HepG2 (cell line): ENCODE measurements at regions not wholly inside any gene's neighbourhood (a gene's known extent, or its start where the extent isn't known, plus 50 kb on each side); places are given as distances from the start of the nearest gene placed in this dataset.

Experiments
- CCDC6 ChIP-seq: sonication (generic); formaldehyde crosslinking; IDR thresholded peaks from 2 replicates; pipeline ENCODE4 v1.8.1; 2022; ENCODE audit warnings: mild to moderate bottlenecking, missing genetic modification reagents, moderate library complexity
- DPF2 ChIP-seq: sonication (generic); formaldehyde crosslinking; IDR thresholded peaks from 2 replicates; pipeline ENCODE4 v1.4.0; 2020; ENCODE audit warnings: mild to moderate bottlenecking, low read depth, missing genetic modification reagents, borderline replicate concordance
- FOXC1 ChIP-seq: sonication (generic); formaldehyde crosslinking; IDR thresholded peaks from 2 replicates; pipeline ENCODE4 v1.8.0; 2022; ENCODE audit warnings: mild to moderate bottlenecking, missing genetic modification reagents, borderline replicate concordance
- HMG20B ChIP-seq: conservative IDR thresholded peaks from 2 replicates; pipeline ENCODE4 v1.6.1; 2016; ENCODE audit warnings: missing genetic modification reagents, missing compliant biosample characterization
- IKZF4 ChIP-seq: sonication (generic); formaldehyde crosslinking; IDR thresholded peaks from 2 replicates; pipeline ENCODE4 v1.5.1; 2020; ENCODE audit warnings: borderline replicate concordance, mild to moderate bottlenecking, low read depth, missing genetic modification reagents; ENCODE audit errors: not compliant biosample characterization
- ISL2 ChIP-seq: sonication (generic); formaldehyde crosslinking; IDR thresholded peaks from 2 replicates; pipeline ENCODE4 v1.5.0; 2020; ENCODE audit warnings: missing genetic modification reagents
- MAZ ChIP-seq, 2 experiments: sonication (generic) in 1 of 2; formaldehyde crosslinking in 1 of 2; IDR thresholded peaks; 2 replicates each; pipeline versions ENCODE4 v1.5.0 to v1.6.1; 2012 to 2020; ENCODE audit warnings: low read depth in 2 of 2, mild to moderate bottlenecking in 2 of 2, borderline replicate concordance in 1 of 2, improper control_type of control experiment in 1 of 2, low read length in 1 of 2, missing genetic modification reagents in 1 of 2, moderate library complexity in 1 of 2
- NKX3-1 ChIP-seq: sonication (generic); formaldehyde crosslinking; IDR thresholded peaks from 2 replicates; pipeline ENCODE4 v1.5.0; 2020; ENCODE audit warnings: missing genetic modification reagents
- PHF20 ChIP-seq: sonication (generic); formaldehyde crosslinking; IDR thresholded peaks from 2 replicates; pipeline ENCODE4 v1.5.0; 2020; ENCODE audit warnings: mild to moderate bottlenecking, missing genetic modification reagents
- RXRB ChIP-seq: IDR thresholded peaks from 2 replicates; pipeline ENCODE4 v1.6.1; 2016; ENCODE audit warnings: borderline replicate concordance, missing genetic modification reagents, missing compliant biosample characterization
- SIX1 ChIP-seq: sonication (generic); formaldehyde crosslinking; IDR thresholded peaks from 2 replicates; pipeline ENCODE4 v1.4.0; 2020; ENCODE audit warnings: missing genetic modification reagents, borderline replicate concordance
- XBP1 ChIP-seq: sonication (generic); formaldehyde crosslinking; IDR thresholded peaks from 2 replicates; pipeline ENCODE4 v1.5.0; 2020; ENCODE audit warnings: missing genetic modification reagents
- ZNF136 ChIP-seq: sonication (generic); formaldehyde crosslinking; IDR thresholded peaks from 2 replicates; pipeline ENCODE4 v1.8.1; 2022; ENCODE audit warnings: low read depth, mild to moderate bottlenecking, moderate library complexity, missing genetic modification reagents
- ZNF263 ChIP-seq: sonication (generic); formaldehyde crosslinking; IDR thresholded peaks from 2 replicates; pipeline ENCODE4 v1.4.0; 2020; ENCODE audit warnings: missing genetic modification reagents
- ZNF264 ChIP-seq: sonication (generic); formaldehyde crosslinking; IDR thresholded peaks from 2 replicates; pipeline ENCODE4 v1.4.0; 2020; ENCODE audit warnings: missing genetic modification reagents
- ZNF616 ChIP-seq: sonication (generic); formaldehyde crosslinking; IDR thresholded peaks from 2 replicates; pipeline ENCODE4 v1.5.0; 2020; ENCODE audit warnings: low read depth, mild to moderate bottlenecking, missing genetic modification reagents
- ZNF781 ChIP-seq: sonication (generic); formaldehyde crosslinking; IDR thresholded peaks from 2 replicates; pipeline ENCODE4 v1.5.1; 2020; ENCODE audit warnings: borderline replicate concordance, mild to moderate bottlenecking, missing genetic modification reagents; ENCODE audit errors: not compliant biosample characterization
- ZNF790 ChIP-seq: sonication (generic); formaldehyde crosslinking; IDR thresholded peaks from 2 replicates; pipeline ENCODE4 v1.8.0; 2022; ENCODE audit warnings: missing genetic modification reagents, mild to moderate bottlenecking, borderline replicate concordance
- TF ChIP-seq, protein P1 (sequence below): sonication (generic); formaldehyde crosslinking; IDR thresholded peaks from 2 replicates; pipeline ENCODE4 v1.4.0; 2020; ENCODE audit warnings: missing genetic modification reagents; ENCODE audit errors: not compliant biosample characterization
- TF ChIP-seq, protein P2 (sequence below), 2 experiments: sonication (generic) in 1 of 2; formaldehyde crosslinking in 1 of 2; IDR thresholded peaks; 2 replicates each; pipeline versions ENCODE4 v1.5.1 to v1.6.1; 2011 to 2020; ENCODE audit warnings: borderline replicate concordance in 1 of 2, low read depth in 1 of 2, low read length in 1 of 2, mild to moderate bottlenecking in 1 of 2, missing genetic modification reagents in 1 of 2, moderate library complexity in 1 of 2
- TF ChIP-seq, protein P3 (sequence below): sonication (generic); formaldehyde crosslinking; IDR thresholded peaks from 2 replicates; pipeline ENCODE4 v1.8.0; 2022; ENCODE audit warnings: missing genetic modification reagents, mild to moderate bottlenecking, moderate library complexity, borderline replicate concordance
- TF ChIP-seq, protein P4 (sequence below): sonication (generic); formaldehyde crosslinking; IDR thresholded peaks from 2 replicates; pipeline ENCODE4 v1.4.0; 2020; ENCODE audit warnings: missing genetic modification reagents
- TF ChIP-seq, protein P5 (sequence below): sonication (generic); formaldehyde crosslinking; conservative IDR thresholded peaks from 2 replicates; pipeline ENCODE4 v1.5.0; 2020; ENCODE audit warnings: missing genetic modification reagents

DNA sequence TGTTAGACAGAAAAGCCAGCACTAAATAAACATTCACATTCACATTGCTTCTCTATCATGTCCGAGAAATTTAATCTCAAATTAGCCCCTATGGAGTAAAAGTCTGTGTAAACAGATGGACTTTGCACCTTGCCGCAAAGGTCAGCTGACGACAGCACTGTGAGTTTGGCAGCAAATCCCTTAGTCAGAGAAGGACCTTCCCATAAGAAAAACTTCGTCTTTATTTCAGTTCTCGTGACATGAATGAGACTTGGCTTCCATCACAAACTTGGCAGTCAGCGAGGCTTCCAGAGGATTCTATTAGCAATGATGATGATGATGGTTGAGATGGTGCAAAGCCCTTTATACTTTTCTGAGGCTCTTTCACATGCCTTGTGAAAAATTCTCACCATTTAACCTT is 133.7 kb upstream of the IFNGR1 start (continued):
- TF ChIP-seq, protein P1, sequence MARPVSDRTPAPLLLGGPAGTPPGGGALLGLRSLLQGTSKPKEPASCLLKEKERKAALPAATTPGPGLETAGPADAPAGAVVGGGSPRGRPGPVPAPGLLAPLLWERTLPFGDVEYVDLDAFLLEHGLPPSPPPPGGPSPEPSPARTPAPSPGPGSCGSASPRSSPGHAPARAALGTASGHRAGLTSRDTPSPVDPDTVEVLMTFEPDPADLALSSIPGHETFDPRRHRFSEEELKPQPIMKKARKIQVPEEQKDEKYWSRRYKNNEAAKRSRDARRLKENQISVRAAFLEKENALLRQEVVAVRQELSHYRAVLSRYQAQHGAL: no peak
- TF ChIP-seq ZNF263 (CRISPR knock-in tag) (no peak), PHF20 (CRISPR knock-in tag) (no peak), SIX1 (CRISPR knock-in tag) (no peak), IKZF4 (CRISPR knock-in tag) (no peak), ZNF781 (CRISPR knock-in tag) (no peak), ZNF264 (peak; percentile 35; the same call in 1 of the 2 replicates), NKX3-1 (no peak; the same call in 1 of the 2 replicates), ZNF790 (no peak), ZNF616 (CRISPR knock-in tag) (no peak), DPF2 (no peak), HMG20B (CRISPR knock-in tag) (peak; percentile 61; the same call in 1 of the 2 replicates), RXRB (CRISPR knock-in tag) (peak; percentile 62), ISL2 (CRISPR knock-in tag) (peak; percentile 54), CCDC6 (CRISPR knock-in tag) (no peak), FOXC1 (CRISPR knock-in tag) (no peak), MAZ (IDR thresholded peaks at IDR 0.05; ENCODE audit: borderline replicate concordance, low read depth, low read length) (no peak), MAZ (CRISPR knock-in tag; IDR thresholded peaks at IDR 0.05; ENCODE audit: low read depth) (no peak), ZNF136 (no peak), XBP1 (CRISPR knock-in tag) (no peak)
- TF ChIP-seq, protein P2, sequence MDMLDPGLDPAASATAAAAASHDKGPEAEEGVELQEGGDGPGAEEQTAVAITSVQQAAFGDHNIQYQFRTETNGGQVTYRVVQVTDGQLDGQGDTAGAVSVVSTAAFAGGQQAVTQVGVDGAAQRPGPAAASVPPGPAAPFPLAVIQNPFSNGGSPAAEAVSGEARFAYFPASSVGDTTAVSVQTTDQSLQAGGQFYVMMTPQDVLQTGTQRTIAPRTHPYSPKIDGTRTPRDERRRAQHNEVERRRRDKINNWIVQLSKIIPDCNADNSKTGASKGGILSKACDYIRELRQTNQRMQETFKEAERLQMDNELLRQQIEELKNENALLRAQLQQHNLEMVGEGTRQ (IDR thresholded peaks at IDR 0.05; ENCODE audit: low read depth, low read length): peak; percentile 69
- TF ChIP-seq, protein P2 (CRISPR knock-in tag; IDR thresholded peaks at IDR 0.05; ENCODE audit: borderline replicate concordance): peak; percentile 32; the same call in 1 of the 2 replicates
- TF ChIP-seq, protein P3, sequence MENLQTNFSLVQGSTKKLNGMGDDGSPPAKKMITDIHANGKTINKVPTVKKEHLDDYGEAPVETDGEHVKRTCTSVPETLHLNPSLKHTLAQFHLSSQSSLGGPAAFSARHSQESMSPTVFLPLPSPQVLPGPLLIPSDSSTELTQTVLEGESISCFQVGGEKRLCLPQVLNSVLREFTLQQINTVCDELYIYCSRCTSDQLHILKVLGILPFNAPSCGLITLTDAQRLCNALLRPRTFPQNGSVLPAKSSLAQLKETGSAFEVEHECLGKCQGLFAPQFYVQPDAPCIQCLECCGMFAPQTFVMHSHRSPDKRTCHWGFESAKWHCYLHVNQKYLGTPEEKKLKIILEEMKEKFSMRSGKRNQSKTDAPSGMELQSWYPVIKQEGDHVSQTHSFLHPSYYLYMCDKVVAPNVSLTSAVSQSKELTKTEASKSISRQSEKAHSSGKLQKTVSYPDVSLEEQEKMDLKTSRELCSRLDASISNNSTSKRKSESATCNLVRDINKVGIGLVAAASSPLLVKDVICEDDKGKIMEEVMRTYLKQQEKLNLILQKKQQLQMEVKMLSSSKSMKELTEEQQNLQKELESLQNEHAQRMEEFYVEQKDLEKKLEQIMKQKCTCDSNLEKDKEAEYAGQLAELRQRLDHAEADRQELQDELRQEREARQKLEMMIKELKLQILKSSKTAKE (CRISPR knock-in tag): no peak
- TF ChIP-seq, protein P4, sequence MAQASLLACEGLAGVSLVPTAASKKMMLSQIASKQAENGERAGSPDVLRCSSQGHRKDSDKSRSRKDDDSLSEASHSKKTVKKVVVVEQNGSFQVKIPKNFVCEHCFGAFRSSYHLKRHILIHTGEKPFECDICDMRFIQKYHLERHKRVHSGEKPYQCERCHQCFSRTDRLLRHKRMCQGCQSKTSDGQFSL: no peak
- TF ChIP-seq, protein P5, sequence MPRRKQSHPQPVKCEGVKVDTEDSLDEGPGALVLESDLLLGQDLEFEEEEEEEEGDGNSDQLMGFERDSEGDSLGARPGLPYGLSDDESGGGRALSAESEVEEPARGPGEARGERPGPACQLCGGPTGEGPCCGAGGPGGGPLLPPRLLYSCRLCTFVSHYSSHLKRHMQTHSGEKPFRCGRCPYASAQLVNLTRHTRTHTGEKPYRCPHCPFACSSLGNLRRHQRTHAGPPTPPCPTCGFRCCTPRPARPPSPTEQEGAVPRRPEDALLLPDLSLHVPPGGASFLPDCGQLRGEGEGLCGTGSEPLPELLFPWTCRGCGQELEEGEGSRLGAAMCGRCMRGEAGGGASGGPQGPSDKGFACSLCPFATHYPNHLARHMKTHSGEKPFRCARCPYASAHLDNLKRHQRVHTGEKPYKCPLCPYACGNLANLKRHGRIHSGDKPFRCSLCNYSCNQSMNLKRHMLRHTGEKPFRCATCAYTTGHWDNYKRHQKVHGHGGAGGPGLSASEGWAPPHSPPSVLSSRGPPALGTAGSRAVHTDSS (CRISPR knock-in tag): no peak
